Transverse colon (tissue), 4 donors: ENCODE measurements at regions not wholly inside any gene's neighbourhood (a gene's known extent, or its start where the extent isn't known, plus 50 kb on each side); places are given as distances from the start of the nearest gene placed in this dataset.

Experiments used
- EP300 ChIP-seq: sonication (generic); formaldehyde crosslinking; IDR thresholded peaks from one replicate; pipeline ENCODE4 v1.6.1; 2017; ENCODE audit warnings: antibody characterized with exemption, low read depth
- POLR2A ChIP-seq: fragments of 450-650 bp; IDR thresholded peaks from one replicate; pipeline ENCODE4 v1.6.1; 2016; ENCODE audit warnings: antibody characterized with exemption, mild to moderate bottlenecking, moderate library complexity
- POLR2AphosphoS5 ChIP-seq, 3 donors: sonication (generic); formaldehyde crosslinking; IDR thresholded peaks; one replicate each; pipeline ENCODE4 v1.6.1; 2016; ENCODE audit warnings: antibody characterized with exemption in 3 of 3
- TF ChIP-seq, protein P1 (sequence below), 5 experiments: fragments of 200-600 bp in 3 of 5; fragments of 450-650 bp in 2 of 5; sonication (generic) in 3 of 5; IDR thresholded peaks; 1 replicate in 2 of 5; 2 replicates in 3 of 5; pipeline ENCODE4 v1.5.1; 2016 to 2017; ENCODE audit warnings: antibody characterized with exemption in 5 of 5, inconsistent platforms in 3 of 5, mild to moderate bottlenecking in 2 of 5, moderate library complexity in 1 of 5

DNA sequence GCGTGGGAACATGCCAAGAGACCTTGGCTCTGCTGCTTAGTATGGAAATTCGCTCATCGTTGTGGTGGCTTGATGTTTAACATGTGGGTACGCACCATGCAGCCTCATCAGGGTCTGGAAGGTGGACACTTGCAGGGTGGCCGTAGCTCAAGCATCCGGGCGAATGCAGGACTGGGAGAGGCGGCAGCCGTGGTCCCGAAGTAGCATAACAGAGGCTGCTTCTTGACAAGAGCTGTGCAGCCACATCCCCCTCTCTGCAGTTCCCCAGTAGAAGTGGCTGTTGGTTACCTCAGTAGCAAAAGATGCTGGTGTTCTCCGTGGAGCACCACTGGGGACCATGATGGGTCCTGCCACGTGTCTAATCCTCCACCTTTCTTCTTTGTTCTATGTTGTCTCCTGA lies 195.0 kb downstream of the THBS2 start:
- TF ChIP-seq, protein P1, sequence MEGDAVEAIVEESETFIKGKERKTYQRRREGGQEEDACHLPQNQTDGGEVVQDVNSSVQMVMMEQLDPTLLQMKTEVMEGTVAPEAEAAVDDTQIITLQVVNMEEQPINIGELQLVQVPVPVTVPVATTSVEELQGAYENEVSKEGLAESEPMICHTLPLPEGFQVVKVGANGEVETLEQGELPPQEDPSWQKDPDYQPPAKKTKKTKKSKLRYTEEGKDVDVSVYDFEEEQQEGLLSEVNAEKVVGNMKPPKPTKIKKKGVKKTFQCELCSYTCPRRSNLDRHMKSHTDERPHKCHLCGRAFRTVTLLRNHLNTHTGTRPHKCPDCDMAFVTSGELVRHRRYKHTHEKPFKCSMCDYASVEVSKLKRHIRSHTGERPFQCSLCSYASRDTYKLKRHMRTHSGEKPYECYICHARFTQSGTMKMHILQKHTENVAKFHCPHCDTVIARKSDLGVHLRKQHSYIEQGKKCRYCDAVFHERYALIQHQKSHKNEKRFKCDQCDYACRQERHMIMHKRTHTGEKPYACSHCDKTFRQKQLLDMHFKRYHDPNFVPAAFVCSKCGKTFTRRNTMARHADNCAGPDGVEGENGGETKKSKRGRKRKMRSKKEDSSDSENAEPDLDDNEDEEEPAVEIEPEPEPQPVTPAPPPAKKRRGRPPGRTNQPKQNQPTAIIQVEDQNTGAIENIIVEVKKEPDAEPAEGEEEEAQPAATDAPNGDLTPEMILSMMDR (IDR thresholded peaks at IDR 0.05), result no peak
- TF ChIP-seq POLR2AphosphoS5 (IDR thresholded peaks at IDR 0.05) (no peak), POLR2A (no peak), EP300 (no peak)
